GM21381 (cell line): ENCODE measurements at regions not wholly inside any gene's neighbourhood (a gene's known extent, or its start where the extent isn't known, plus 50 kb on each side); places are given as distances from the start of the nearest gene placed in this dataset.

Experiments used
- ATAC-seq: cut with Tn5 transposase; IDR thresholded peaks from one replicate; pipeline ENCODE4 v1.9.1; 2021; ENCODE audit warnings: mild to moderate bottlenecking, moderate library complexity; ENCODE audit not compliant: unreplicated experiment

DNA sequence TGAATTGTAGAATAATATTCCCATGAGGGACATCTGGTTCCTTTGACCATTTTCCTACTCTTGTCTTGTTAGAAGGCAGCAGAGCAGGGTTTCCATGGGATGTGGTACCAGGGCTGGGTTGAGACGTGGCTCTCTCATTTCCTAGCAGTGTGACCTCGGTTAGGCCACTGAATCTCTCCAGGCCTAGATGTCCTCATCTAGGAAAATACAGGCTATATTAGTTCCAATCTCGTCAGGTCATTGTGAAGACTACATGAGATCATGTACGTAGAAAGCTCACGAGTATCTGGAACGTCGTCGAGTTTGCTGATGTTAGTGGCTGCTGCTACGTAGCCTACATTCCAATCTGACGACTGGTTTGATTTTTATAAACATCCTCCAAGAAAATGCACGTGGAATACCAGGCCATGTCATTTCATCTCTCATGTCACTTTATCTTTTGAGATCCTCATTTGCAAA, 278.2 kb upstream of the GATB start:
- no peak for ATAC-seq

DNA sequence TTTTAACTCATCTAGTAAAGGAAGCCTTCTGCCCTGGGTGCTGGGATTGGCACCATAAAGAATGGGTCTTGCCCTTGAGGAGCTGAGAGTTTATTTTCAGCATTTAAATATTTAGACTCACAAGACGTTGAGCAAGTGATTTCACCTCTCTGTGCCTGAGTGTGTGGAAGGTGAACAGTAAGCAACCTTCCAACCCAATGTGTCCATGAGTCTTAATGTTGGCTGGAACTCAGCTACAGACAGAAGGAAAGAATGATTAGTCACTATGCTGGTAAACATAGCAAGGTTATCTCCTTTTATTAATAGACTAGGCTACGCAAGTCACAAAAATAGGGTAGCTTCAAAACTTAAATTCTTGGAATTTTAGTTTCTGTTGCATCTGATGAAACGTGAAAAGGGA, 277.4 kb upstream of the GATB start:
- ATAC-seq: no peak

- no peak for ATAC-seq
Observed at GRCh38 chr4:152037435-152037834, 276.6 kb upstream of the GATB start.

- no peak for ATAC-seq
Observed at GRCh38 chr4:152033621-152034020, 272.8 kb upstream of the GATB start.

- no peak for ATAC-seq
Observed at GRCh38 chr4:152032722-152033131, 271.9 kb upstream of the GATB start.

- no peak for ATAC-seq
Observed at GRCh38 chr4:152029631-152030030, 268.8 kb upstream of the GATB start.

DNA sequence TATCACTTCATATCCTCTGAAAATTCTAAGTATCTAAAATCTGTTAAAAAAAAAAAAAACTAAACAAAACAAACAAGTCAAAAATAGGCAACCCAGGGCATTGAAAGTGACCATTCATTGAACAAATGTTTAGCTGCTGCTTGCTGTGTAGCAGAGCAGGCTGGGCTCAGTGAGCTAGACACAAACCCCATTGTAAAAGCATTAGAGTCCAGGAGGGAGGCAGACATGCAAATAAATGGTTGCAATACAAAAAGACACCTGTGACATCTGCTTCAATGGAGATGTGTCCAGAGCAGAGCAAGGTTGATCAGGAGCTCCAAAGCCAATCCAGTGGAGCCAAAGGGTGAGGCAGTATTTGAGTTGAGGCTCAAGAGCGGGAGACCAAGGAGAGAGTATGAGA, 267.3 kb upstream of the GATB start:
- no peak for ATAC-seq

DNA sequence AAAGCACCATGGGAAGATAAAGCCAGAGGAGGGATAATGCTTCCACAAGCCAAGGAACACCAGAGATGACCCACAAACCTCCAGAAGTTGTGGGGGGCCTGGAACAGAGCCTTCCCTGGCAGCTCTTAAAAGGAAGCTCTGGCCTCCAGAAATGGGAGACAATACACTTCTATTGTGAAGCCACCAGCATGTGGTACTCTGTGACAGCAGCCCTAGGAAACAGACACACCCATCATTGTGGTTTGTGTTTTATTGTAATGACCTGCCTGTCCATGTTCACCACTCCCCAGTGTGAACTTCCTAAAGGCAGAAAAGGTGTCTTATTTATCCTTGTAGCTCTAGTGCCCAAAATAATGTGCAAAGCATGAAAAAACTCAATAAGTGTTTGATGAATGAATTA, 264.1 kb upstream of the GATB start:
- no peak for ATAC-seq

DNA sequence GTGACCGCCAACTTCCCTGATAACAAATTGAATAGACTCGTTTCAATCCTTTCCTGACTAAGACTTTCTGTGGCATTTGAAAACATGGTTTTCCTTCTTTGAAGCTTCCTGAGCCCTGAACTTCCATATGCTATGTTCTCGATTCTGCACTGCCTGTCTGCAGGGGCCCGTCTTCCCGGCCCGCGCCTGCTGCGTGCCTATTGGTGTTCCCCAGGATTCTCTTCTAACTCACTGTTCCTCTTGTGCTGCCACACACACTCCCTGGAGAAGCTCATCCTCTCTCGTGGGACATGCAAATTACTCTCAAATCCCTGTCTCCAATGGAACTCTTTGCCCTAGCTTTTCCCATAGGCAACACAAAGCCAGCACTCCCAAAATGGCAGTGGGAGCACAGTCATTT, 262.9 kb upstream of the GATB start:
- ATAC-seq: no peak

DNA sequence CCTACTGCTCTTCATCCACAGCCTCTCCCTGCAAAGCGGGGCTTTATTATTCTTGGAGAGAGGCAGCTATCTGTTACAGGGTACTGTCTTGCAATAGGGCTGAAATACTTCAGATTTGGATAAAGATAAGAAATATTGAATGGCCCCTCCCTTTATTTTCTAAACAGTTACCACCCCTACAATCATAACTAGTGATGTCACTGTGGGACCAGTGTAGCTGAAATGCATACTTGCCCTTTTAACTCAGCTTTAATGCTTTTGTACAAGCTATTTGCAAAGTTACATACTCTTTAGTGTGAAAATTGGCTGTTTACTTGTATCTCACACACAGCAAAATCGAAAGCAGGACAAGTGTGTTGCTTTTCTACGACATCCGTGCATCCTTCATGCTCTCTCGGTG, 261.7 kb upstream of the GATB start:
- no peak for ATAC-seq

DNA sequence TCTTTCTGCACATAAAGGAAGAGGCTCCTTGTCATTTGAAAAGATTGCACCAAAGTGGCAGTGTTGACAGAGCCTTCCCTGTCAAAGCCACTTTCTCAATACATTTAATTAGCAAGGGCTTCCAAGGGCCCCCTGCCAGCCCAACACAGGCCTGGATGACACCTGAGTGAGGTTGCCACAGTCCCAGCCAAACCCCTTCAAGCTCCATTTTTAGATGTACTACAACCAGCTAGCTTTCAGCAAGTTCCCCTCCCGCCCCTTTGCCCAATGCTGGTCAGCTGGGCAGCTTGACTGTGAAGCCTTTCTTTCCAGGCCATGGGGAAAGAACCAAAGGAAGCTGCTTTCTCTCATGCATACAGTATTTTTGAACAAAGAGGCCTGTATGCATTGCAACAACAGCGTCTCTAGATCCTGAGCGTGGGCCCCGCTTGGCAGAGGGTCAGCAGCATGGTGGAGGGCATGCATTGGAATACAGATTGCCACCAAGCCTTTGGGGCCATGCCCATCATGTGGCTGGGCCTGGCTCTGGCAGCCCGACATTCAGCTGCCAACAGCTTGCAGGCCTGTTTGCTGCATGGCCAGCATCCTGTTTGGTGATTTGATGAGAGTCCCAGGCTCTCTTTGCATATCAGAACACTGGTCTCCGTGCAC, 261.1 kb upstream of the GATB start:
- no peak for ATAC-seq

GRCh38 chr4:152020073-152020472, 259.3 kb upstream of the GATB start:
- no peak for ATAC-seq

DNA sequence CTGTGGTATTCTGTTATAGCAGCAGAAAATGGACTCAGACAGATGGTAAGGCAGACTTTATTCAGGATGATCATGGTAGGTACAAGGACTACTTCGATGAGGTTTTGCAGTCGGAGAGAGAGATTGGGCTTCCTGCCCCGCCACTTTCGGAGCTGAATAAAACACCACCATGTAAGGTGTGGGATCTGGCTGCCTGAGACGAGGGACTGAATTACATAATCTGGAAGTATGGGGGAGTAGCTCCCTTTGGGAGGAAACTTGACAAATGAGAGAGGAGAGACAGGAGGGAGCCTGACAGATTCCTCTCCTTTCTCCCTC, 255.5 kb upstream of the GATB start:
- ATAC-seq: no peak

- ATAC-seq: no peak
Observed at GRCh38 chr4:152015597-152016302, 254.9 kb upstream of the GATB start.

DNA sequence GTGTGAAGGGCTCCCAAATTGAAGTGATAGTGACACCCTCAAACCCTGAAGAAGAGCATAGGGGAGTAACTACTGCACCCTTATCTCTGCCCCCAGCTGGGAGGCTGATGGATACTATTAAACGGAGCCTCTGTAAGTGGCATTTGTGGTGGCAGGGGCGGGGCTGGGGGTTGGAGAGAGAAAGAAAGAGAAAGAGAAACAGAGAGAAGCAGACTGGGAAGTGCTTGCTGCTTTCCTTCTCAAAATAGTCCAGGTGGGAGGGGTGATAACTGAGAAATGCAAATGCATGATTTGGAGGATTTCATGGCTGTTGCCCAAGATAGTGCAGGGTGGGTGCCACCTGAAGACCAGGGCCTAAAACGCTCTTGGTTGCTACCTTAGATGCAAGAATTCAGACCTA, 253.5 kb upstream of the GATB start:
- peak; percentile 91 for ATAC-seq

GRCh38 chr4:152011469-152011868, 250.7 kb upstream of the GATB start:
- ATAC-seq: no peak

GRCh38 chr4:152010710-152011079, 249.9 kb upstream of the GATB start:
- no peak for ATAC-seq

DNA sequence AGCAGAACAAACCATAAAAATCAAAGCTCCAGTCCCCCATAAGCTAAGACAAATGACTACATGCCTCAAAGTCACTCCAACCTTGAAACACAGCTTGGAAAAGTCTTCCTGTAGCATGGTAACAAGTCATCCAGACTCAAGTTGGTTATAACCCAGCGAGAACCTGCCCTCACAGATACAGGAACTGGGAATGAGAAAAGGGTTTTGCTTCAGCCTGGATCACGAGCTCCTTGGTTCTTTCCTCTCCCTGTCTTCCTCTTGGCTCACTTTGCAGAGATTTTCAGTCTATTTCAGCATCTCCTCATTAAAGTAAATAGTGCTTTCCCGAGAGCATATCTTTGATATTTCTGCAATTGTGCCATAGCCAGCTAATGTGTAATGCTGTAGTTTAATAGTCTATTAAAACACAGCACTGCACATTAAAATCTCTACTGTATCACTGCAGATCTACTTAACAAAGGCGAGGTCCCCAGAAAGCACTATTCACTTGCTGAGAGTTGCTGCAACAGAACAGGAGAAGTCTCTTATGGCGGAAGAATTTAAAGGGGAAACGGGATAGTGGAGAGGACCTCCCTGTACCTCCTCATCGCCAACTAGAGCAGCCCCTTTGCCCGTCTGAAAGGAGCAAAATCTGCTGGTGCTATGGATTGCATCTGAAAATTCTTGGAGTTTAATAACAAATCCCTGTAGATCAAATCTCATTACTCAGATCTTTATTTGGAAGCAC, 249.3 kb upstream of the GATB start:
- no peak for ATAC-seq

DNA sequence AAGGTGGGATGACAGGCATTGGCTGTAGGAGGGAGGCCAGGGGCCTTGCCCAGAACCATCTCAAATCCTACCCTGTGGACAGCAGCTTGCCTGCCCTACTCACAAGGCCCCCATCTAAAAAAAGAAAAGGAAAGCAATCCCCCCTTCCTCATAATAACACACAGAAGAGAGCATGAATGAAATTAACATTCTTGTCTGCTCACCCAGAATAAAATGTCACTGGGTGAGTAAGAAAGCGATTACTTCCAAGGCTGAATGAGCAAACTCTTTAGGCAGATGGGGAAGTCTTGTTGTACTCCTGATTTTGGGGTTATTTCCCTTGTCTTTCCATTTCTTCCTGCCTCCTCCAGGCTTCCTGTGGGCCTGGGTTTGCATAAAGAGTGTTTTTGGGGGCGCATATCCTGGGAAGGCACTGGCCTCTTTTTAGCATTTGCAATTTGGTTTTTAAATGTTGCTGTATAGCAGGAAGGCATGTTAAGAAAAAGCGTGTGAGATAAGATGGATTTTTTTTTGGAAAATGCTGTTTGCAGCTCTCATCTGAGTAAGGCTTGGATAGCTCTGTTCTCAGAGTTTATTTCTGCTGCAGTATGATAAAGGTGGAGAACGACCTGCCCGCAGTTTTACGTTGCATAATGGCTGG, 248.3 kb upstream of the GATB start:
- no peak for ATAC-seq

DNA sequence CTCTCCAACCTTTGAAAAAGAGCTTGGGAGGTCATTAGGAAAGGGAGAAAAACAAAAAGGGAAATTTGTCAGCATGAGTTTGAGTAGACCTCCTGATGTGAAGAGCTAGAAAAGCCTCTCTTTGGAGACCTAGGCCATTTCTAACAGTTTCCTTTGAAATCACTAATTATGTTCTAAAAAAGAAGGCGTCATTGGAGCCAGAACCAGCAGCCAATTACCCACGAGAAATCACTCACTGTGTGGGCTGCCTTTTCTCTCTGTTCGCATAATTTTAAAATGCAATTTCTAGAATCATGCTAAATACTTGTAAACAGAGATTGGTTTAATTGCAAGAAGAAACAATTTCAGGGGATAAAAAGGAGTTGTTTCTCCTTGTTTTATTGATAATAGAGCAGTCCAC, 246.3 kb upstream of the GATB start:
- no peak for ATAC-seq

- no peak for ATAC-seq
Observed at GRCh38 chr4:152004801-152005200, 244.0 kb upstream of the GATB start.

DNA sequence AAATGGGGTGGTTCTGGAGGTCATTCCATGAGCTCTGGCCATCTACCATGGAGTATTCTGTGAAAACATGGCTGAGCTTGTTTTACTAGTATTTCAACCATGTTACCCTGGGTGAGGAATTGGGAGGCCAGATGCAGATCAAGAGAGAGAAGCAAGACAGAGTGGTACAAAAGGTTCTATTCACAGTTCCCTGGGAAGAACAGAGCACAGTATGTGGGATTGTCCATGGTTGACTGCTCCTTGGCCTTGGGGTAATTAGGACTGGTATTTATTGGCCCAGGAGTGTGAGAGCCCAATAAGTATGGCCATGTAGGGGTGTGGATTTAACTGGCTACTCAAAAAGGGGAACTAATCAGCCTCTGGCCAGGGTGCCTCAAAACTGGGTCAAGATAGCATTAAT, 239.7 kb upstream of the GATB start:
- ATAC-seq: no peak
